H1 (cell line): ENCODE measurements at regions not wholly inside any gene's neighbourhood (a gene's known extent, or its start where the extent isn't known, plus 50 kb on each side); places are given as distances from the start of the nearest gene placed in this dataset.

Experiments used
- CTCF ChIA-PET: fragments of 300-600 bp; sonication (Branson Sonifier 250); formaldehyde crosslinking; loops from one replicate; lab custom pipeline; 2021; ENCODE audit not compliant: partially characterized antibody; lab: Charles Lee
- POLR2A ChIA-PET: fragments of 300-600 bp; sonication (Branson Sonifier 250); formaldehyde crosslinking; loops from one replicate; lab custom pipeline; 2021; ENCODE audit warnings: inconsistent platforms; ENCODE audit not compliant: partially characterized antibody; lab: Charles Lee
- DNase-seq, 2 experiments: peaks; one replicate each; pipeline versions ENCODE4 v3.0.0 to v3.0.0-alpha.2; 2010 to 2022; ENCODE audit warnings: low spot score in 2 of 2, low read depth in 1 of 2, mixed read lengths in 1 of 2
- FAIRE-seq: peaks from 2 replicates; lab custom pipeline; 2011; peaks lifted over from hg19 to GRCh38; lab: Jason Lieb, UNC
- H2AFZ ChIP-seq: 2 replicates; pipeline ENCODE4 v1.8.1; 2012; ENCODE audit warnings: low read length, inconsistent platforms
- H2AK5ac ChIP-seq: 2 replicates; pipeline ENCODE4 v1.6.1; 2013; ENCODE audit warnings: low read depth, low read length
- H2BK120ac ChIP-seq: replicated peaks from 2 replicates; pipeline ENCODE3; 2013; ENCODE audit warnings: low read depth, low read length, inconsistent platforms
- H2BK12ac ChIP-seq: 2 replicates; pipeline ENCODE4 v1.6.1; 2013; ENCODE audit warnings: low read depth, low read length
- H2BK15ac ChIP-seq: 2 replicates; pipeline ENCODE4 v1.6.1; 2013; ENCODE audit warnings: low read length
- H2BK20ac ChIP-seq: 2 replicates; pipeline ENCODE4 v1.6.1; 2013; ENCODE audit warnings: low read length
- H2BK5ac ChIP-seq: 2 replicates; pipeline ENCODE4 v1.6.1; 2013; ENCODE audit warnings: low read depth, low read length
- H3K14ac ChIP-seq: 2 replicates; pipeline ENCODE4 v1.6.1; 2013; ENCODE audit warnings: inconsistent platforms; ENCODE audit not compliant: insufficient read length
- H3K18ac ChIP-seq: 2 replicates; pipeline ENCODE4 v1.6.1; 2013; ENCODE audit warnings: low read length; ENCODE audit errors: extremely low read depth
- H3K23ac ChIP-seq: 2 replicates; pipeline ENCODE4 v1.6.1; 2013; ENCODE audit warnings: inconsistent platforms; ENCODE audit not compliant: insufficient read length
- H3K23me2 ChIP-seq: 2 replicates; pipeline ENCODE4 v1.6.1; 2013; ENCODE audit warnings: low read depth, low read length
- H3K27ac ChIP-seq: 2 replicates; pipeline ENCODE4 v1.6.1; 2011; ENCODE audit warnings: low read depth, low read length, inconsistent platforms
- H3K27me3 ChIP-seq, 4 experiments: replicated peaks in 1 of 4; 1 replicate in 1 of 4; 2 replicates in 3 of 4; pipeline versions ENCODE4 v1.6.1 to v1.8.1; 2011 to 2013; ENCODE audit warnings: low read length in 3 of 4, mild to moderate bottlenecking in 3 of 4, inconsistent platforms in 2 of 4, mixed read lengths in 2 of 4, moderate library complexity in 1 of 4; ENCODE audit not compliant: control insufficient read depth in 3 of 4, insufficient read depth in 3 of 4; ENCODE audit errors: extremely low read depth in 1 of 4
- H3K36me3 ChIP-seq, 4 experiments: 2 replicates each; pipeline versions ENCODE4 v1.6.1 to v1.8.1; 2011 to 2013; ENCODE audit warnings: mild to moderate bottlenecking in 4 of 4, low read length in 3 of 4, moderate library complexity in 2 of 4, control low read depth in 1 of 4, inconsistent platforms in 1 of 4; ENCODE audit not compliant: insufficient read depth in 4 of 4, control insufficient read depth in 2 of 4
- H3K4ac ChIP-seq: replicated peaks from 2 replicates; pipeline ENCODE3; 2013; ENCODE audit warnings: low read length, low read depth, mixed read lengths, inconsistent platforms; ENCODE audit not compliant: insufficient read length
- H3K4me1 ChIP-seq, 4 experiments: replicated peaks in 1 of 4; 1 replicate in 1 of 4; 2 replicates in 3 of 4; pipeline versions ENCODE4 v1.6.1 to v1.8.1; 2011 to 2013; ENCODE audit warnings: low read length in 3 of 4, inconsistent platforms in 2 of 4, mixed read lengths in 1 of 4; ENCODE audit not compliant: insufficient read depth in 4 of 4, control insufficient read depth in 3 of 4
- H3K4me2 ChIP-seq, 2 experiments: 2 replicates each; pipeline versions ENCODE4 v1.6.1 to v1.8.1; 2011 to 2013; ENCODE audit warnings: low read depth in 2 of 2, low read length in 2 of 2, control low read depth in 1 of 2, inconsistent platforms in 1 of 2, mild to moderate bottlenecking in 1 of 2; ENCODE audit not compliant: insufficient read depth in 1 of 2
- H3K4me3 ChIP-seq, 4 experiments: fragments of 200-600, 300-600 bp in 1 of 4; sonication (generic), shearing (Covaris generic), sonication (Bioruptor Twin) in 1 of 4; 2 replicates each; pipeline versions ENCODE4 v1.5.1 to v1.8.1; 2011 to 2016; ENCODE audit warnings: low read length in 4 of 4, low read depth in 3 of 4, control low read depth in 2 of 4, inconsistent platforms in 2 of 4, mild to moderate bottlenecking in 2 of 4, mixed read lengths in 1 of 4, moderate library complexity in 1 of 4; ENCODE audit not compliant: insufficient read depth in 2 of 4; ENCODE audit errors: extremely low read depth in 1 of 4
- H3K56ac ChIP-seq: replicated peaks from 2 replicates; pipeline ENCODE3; 2013; ENCODE audit warnings: low read depth, mild to moderate bottlenecking, mixed read lengths, low read length, inconsistent platforms; ENCODE audit not compliant: insufficient read length
- H3K79me1 ChIP-seq: 2 replicates; pipeline ENCODE4 v1.6.1; 2013; ENCODE audit warnings: low read depth, low read length, control low read depth
- H3K79me2 ChIP-seq, 2 experiments: 2 replicates each; pipeline versions ENCODE4 v1.6.1 to v1.8.1; 2012 to 2013; ENCODE audit warnings: low read length in 2 of 2, mild to moderate bottlenecking in 2 of 2, inconsistent platforms in 1 of 2; ENCODE audit not compliant: insufficient read depth in 2 of 2, control insufficient read depth in 1 of 2
- H3K9ac ChIP-seq, 4 experiments: replicated peaks in 1 of 4; 1 replicate in 1 of 4; 2 replicates in 3 of 4; pipeline versions ENCODE4 v1.6.1 to v1.8.1; 2011 to 2013; ENCODE audit warnings: low read depth in 3 of 4, low read length in 3 of 4, control low read depth in 2 of 4, mild to moderate bottlenecking in 2 of 4, moderate library complexity in 2 of 4, inconsistent platforms in 1 of 4; ENCODE audit errors: extremely low read depth in 1 of 4
- H3K9me3 ChIP-seq, 2 experiments: 2 replicates each; pipeline versions ENCODE4 v1.6.1 to v1.8.1; 2012 to 2013; ENCODE audit warnings: mild to moderate bottlenecking in 2 of 2, moderate library complexity in 2 of 2, control low read depth in 1 of 2, inconsistent platforms in 1 of 2, low read depth in 1 of 2, low read length in 1 of 2, mixed read lengths in 1 of 2; ENCODE audit not compliant: insufficient read depth in 2 of 2
- H4K20me1 ChIP-seq, 2 experiments: replicated peaks in 1 of 2; 2 replicates each; pipeline versions ENCODE3 to v1.8.1; 2011 to 2013; ENCODE audit warnings: inconsistent platforms in 2 of 2, low read length in 2 of 2, mild to moderate bottlenecking in 1 of 2; ENCODE audit not compliant: insufficient read depth in 2 of 2, control insufficient read depth in 1 of 2
- H4K5ac ChIP-seq: 2 replicates; pipeline ENCODE4 v1.6.1; 2013; ENCODE audit warnings: low read length, low read depth, mixed read lengths, inconsistent platforms; ENCODE audit not compliant: insufficient read length
- H4K8ac ChIP-seq: 2 replicates; pipeline ENCODE4 v1.8.0; 2013; ENCODE audit warnings: mild to moderate bottlenecking, moderate library complexity, low read length, inconsistent platforms; ENCODE audit not compliant: insufficient read depth; ENCODE audit errors: extremely low read depth
- H4K91ac ChIP-seq: replicated peaks from 2 replicates; pipeline ENCODE3; 2013; ENCODE audit warnings: low read length, mixed read lengths, inconsistent platforms; ENCODE audit not compliant: insufficient read length
- ASH2L ChIP-seq: fragments of 200-600, 300-600 bp; sonication (generic); IDR thresholded peaks from one replicate; pipeline ENCODE4 v1.7.1; 2017; ENCODE audit warnings: low read length
- CTBP2 ChIP-seq: IDR thresholded peaks from 2 replicates; pipeline ENCODE4 v1.7.0; 2011; ENCODE audit warnings: borderline replicate concordance, mild to moderate bottlenecking, moderate library complexity, mixed read lengths, low read length; ENCODE audit not compliant: insufficient read depth, insufficient read length
- EGR1 ChIP-seq: IDR thresholded peaks from 2 replicates; pipeline ENCODE4 v1.6.1; 2011; ENCODE audit warnings: low read depth, low read length, borderline replicate concordance
- HDAC2 ChIP-seq, 2 experiments: fragments of 300-600 bp in 1 of 2; sonication (generic) in 1 of 2; IDR thresholded peaks; 2 replicates each; pipeline ENCODE4 v1.6.1; 2011 to 2012; ENCODE audit warnings: low read depth in 2 of 2, low read length in 2 of 2, mild to moderate bottlenecking in 2 of 2, moderate library complexity in 2 of 2, borderline replicate concordance in 1 of 2, inconsistent platforms in 1 of 2
- HDAC6 ChIP-seq: IDR thresholded peaks from one replicate; pipeline ENCODE4 v1.7.1; 2012; ENCODE audit warnings: low read depth, mild to moderate bottlenecking, inconsistent platforms, low read length, moderate library complexity
- POLR2AphosphoS5 ChIP-seq: IDR thresholded peaks from 2 replicates; pipeline ENCODE4 v1.6.1; 2011; ENCODE audit warnings: low read depth, low read length
- SIRT6 ChIP-seq: IDR thresholded peaks from one replicate; pipeline ENCODE4 v1.7.1; 2012; ENCODE audit warnings: low read length, inconsistent platforms
- SP4 ChIP-seq: IDR thresholded peaks from 2 replicates; pipeline ENCODE4 v1.6.1; 2012; ENCODE audit warnings: low read length, inconsistent platforms
- TAF1 ChIP-seq: IDR thresholded peaks from 2 replicates; pipeline ENCODE4 v1.6.1; 2011; ENCODE audit warnings: mild to moderate bottlenecking, low read depth, low read length
- TAF7 ChIP-seq: optimal IDR thresholded peaks from 2 replicates; pipeline ENCODE3; 2011; ENCODE audit warnings: low read depth, mild to moderate bottlenecking, inconsistent platforms, low read length, moderate library complexity, borderline replicate concordance
- ZNF274 ChIP-seq: IDR thresholded peaks from 2 replicates; pipeline ENCODE4 v1.7.0; 2012; ENCODE audit warnings: low read length, borderline replicate concordance; ENCODE audit errors: extremely low read depth
- WGBS, 2 experiments: shearing (Covaris generic) in 1 of 2; methylation state at CpG; one replicate each; pipeline versions ENCODE4 v1.1.6 to v1.1.7; 2013 to 2015; ENCODE audit warnings: low lambda C conversion rate in 2 of 2, mixed read lengths in 2 of 2, inconsistent platforms in 1 of 2, low coverage in 1 of 2, missing lambda C conversion rate in 1 of 2; ENCODE audit not compliant: insufficient replicate concordance in 2 of 2, insufficient coverage in 1 of 2, insufficient read length in 1 of 2; ENCODE audit errors: extremely low coverage in 1 of 2, missing lambda C conversion rate in 1 of 2; 5-methylcytosine and 5-hydroxymethylcytosine counted together
- TF ChIP-seq, protein P1 (sequence below): IDR thresholded peaks from 2 replicates; pipeline ENCODE4 v1.6.1; 2012; ENCODE audit warnings: inconsistent platforms
- TF ChIP-seq, protein P2 (sequence below): IDR thresholded peaks from 2 replicates; pipeline ENCODE4 v1.6.1; 2011; ENCODE audit warnings: low read depth, mild to moderate bottlenecking, low read length; ENCODE audit not compliant: insufficient read depth

DNA sequence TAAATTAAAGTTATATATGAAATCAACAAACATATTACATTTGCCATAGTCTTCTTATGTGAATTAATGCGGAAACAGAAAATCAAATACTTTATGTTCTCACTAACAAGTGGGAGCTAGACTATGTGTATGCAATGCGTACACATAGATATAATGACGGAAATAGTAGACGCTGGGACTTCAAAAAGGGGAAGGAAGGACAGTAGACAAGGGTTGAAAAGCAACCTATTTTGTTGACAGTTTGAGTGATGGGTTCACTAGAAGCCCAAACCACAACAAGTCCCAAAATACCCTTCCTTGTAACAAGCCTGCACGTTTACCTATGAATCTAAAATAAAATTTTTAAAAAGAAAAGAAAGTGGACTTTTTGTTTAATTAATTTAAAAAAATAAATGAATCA lies 430.8 kb upstream of the CNTN5 start:
- Histone ChIP-seq H3K4me3 (no peak overlapping the region), H3K4ac (no peak overlapping the region), H3K9me3 (no peaks in the 10 kb centered on the region; a peak in 1 of 4 replicates), H4K8ac (no peak overlapping the region), H2BK15ac (no peak overlapping the region), H3K27me3 (no peaks in the 10 kb centered on the region), H3K23me2 (no peaks in the 10 kb centered on the region), H3K27ac (no peak overlapping the region), H3K4me1 (no peaks in the 10 kb centered on the region), H3K18ac (no peak overlapping the region), H2BK5ac (no peak overlapping the region), H3K36me3 (no peaks in the 10 kb centered on the region), H4K20me1 (no peaks in the 10 kb centered on the region), H3K4me2 (no peak overlapping the region), H3K14ac (no peak overlapping the region), H3K9ac (no peak overlapping the region), H2AFZ (no peak overlapping the region), H3K23ac (no peak overlapping the region), H4K5ac (no peak overlapping the region), H2BK12ac (no peak overlapping the region), H4K91ac (no peak overlapping the region), H2BK120ac (no peak overlapping the region), H3K79me1 (no peaks in the 10 kb centered on the region), H2AK5ac (no peak overlapping the region), H2BK20ac (no peak overlapping the region), H3K56ac (no peak overlapping the region), H3K79me2 (no peaks in the 10 kb centered on the region)
- FAIRE-seq (no peak), DNase-seq (no peak)
- ChIA-PET CTCF (no interaction called here), POLR2A (no interaction called here)
- WGBS, 2 experiments: 91% methylated on average over 5 of the region's 5 CpGs; no CpG with 5 or more reads in 1 of the 2 experiments
- TF ChIP-seq ZNF274: no peak
- TF ChIP-seq SIRT6: no peak
- no peak for TF ChIP-seq ASH2L
- TF ChIP-seq, protein P1, sequence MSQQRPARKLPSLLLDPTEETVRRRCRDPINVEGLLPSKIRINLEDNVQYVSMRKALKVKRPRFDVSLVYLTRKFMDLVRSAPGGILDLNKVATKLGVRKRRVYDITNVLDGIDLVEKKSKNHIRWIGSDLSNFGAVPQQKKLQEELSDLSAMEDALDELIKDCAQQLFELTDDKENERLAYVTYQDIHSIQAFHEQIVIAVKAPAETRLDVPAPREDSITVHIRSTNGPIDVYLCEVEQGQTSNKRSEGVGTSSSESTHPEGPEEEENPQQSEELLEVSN: no peak
- no peak for TF ChIP-seq POLR2AphosphoS5
- TF ChIP-seq HDAC6: no peak
- no peak for TF ChIP-seq HDAC2 (IDR thresholded peaks at IDR 0.05; ENCODE audit: borderline replicate concordance in 1 of 2, low read depth in 2 of 2, low read length in 2 of 2)
- TF ChIP-seq TAF7: no peak
- no peak for TF ChIP-seq EGR1
- TF ChIP-seq, protein P2, sequence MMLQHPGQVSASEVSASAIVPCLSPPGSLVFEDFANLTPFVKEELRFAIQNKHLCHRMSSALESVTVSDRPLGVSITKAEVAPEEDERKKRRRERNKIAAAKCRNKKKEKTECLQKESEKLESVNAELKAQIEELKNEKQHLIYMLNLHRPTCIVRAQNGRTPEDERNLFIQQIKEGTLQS: no peak
- no peak for TF ChIP-seq TAF1
- no peak for TF ChIP-seq CTBP2
- TF ChIP-seq SP4: no peak
